ENCODE measurements at regions not wholly inside any gene's neighbourhood (a gene's known extent, or its start where the extent isn't known, plus 50 kb on each side); places are given as distances from the start of the nearest gene placed in this dataset.

DNA sequence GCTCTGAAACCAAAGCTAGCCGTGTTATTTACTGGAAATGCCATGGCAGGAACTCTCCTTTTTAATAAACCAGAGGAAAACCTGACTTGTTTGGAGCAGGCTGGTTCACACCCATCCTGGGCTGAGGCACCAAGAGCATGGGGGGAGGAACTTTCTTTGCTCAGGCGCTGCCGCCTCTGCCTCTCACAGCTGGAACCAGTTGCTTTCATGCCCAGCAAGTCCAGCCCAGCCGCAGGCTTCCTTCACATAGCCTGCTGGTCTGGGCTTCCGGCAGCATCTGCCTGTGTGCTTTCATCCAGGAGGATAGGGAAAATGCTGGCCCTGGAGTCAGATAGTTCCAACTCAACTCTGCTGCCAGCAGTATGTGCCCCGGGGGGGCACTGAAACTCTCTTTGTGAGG lies 88.1 kb upstream of the ASIC2 start:
- H2AFZ ChIP-seq (ENCODE audit: low read depth, low read length) = no peak overlapping the region
- no peak overlapping the region for H3K4me3 ChIP-seq (ENCODE audit: low read length)
- H3K79me2 ChIP-seq (ENCODE audit: low read length) = no peaks in the 10 kb centered on the region
- no peaks in the 10 kb centered on the region for H3K9me3 ChIP-seq (ENCODE audit: insufficient read depth, low read length)
- no peaks in the 10 kb centered on the region for H3K36me3 ChIP-seq (replicated peaks; ENCODE audit: low read depth, low read length)
- H3K4me2 ChIP-seq (ENCODE audit: low read length) = no peak overlapping the region
- H3K4me1 ChIP-seq (ENCODE audit: low read length) = no peaks in the 10 kb centered on the region
- H3K9ac ChIP-seq (ENCODE audit: low read length) = no peak overlapping the region
- peaks cover 3% of the 10 kb centered on the region; the same call in 1 of the 2 replicates for H4K20me1 ChIP-seq (ENCODE audit: insufficient read depth, low read length)
- H3K27me3 ChIP-seq (ENCODE audit: low read depth, low read length) = peaks cover 29% of the 10 kb centered on the region
- TF ChIP-seq EZH2phosphoT487 (IDR thresholded peaks at IDR 0.05; ENCODE audit: low read depth) = no peak
- no peak overlapping the region for H3K27ac ChIP-seq (ENCODE audit: low read length)

DNA sequence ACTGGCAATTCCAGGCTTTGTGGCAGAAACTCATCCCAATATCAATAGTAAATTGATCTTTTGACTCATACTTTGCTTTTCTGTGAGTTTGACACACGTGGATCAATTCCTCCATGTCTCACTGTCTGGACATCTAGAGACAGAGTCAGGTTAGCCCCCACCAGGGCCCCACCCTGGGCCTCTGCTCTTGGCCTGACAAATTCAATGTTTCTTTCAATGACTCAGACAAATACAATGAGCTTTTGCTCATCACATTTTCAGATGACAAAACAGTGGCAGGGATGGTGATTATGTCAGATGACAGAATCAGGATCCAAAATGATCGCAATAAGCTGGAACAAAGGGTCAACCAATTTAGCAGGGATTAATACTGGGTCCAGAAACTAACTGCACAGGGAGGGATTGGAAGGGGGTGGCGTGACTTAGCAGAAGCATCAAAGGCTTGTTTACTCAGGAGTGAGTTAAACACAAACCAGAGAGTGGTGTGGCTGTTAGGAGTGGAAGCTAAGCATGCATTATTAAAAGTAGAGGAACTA lies 90.5 kb upstream of the ASIC2 start:
- no peak overlapping the region for H3K4me2 ChIP-seq (ENCODE audit: low read length)
- H3K4me3 ChIP-seq (ENCODE audit: low read length) = no peak overlapping the region
- no peak overlapping the region for H3K9ac ChIP-seq (ENCODE audit: low read length)
- no peak overlapping the region for H3K27ac ChIP-seq (ENCODE audit: low read length)
- H3K4me1 ChIP-seq (ENCODE audit: low read length) = no peaks in the 10 kb centered on the region
- H4K20me1 ChIP-seq (ENCODE audit: insufficient read depth, low read length) = peaks cover 3% of the 10 kb centered on the region; the same call in 1 of the 2 replicates
- H3K27me3 ChIP-seq (ENCODE audit: low read depth, low read length) = peaks cover 33% of the 10 kb centered on the region
- no peaks in the 10 kb centered on the region for H3K9me3 ChIP-seq (ENCODE audit: insufficient read depth, low read length)
- H3K36me3 ChIP-seq (replicated peaks; ENCODE audit: low read depth, low read length) = no peaks in the 10 kb centered on the region
- no peak overlapping the region for H2AFZ ChIP-seq (ENCODE audit: low read depth, low read length)
- no peaks in the 10 kb centered on the region for H3K79me2 ChIP-seq (ENCODE audit: low read length)
- TF ChIP-seq, protein P1, sequence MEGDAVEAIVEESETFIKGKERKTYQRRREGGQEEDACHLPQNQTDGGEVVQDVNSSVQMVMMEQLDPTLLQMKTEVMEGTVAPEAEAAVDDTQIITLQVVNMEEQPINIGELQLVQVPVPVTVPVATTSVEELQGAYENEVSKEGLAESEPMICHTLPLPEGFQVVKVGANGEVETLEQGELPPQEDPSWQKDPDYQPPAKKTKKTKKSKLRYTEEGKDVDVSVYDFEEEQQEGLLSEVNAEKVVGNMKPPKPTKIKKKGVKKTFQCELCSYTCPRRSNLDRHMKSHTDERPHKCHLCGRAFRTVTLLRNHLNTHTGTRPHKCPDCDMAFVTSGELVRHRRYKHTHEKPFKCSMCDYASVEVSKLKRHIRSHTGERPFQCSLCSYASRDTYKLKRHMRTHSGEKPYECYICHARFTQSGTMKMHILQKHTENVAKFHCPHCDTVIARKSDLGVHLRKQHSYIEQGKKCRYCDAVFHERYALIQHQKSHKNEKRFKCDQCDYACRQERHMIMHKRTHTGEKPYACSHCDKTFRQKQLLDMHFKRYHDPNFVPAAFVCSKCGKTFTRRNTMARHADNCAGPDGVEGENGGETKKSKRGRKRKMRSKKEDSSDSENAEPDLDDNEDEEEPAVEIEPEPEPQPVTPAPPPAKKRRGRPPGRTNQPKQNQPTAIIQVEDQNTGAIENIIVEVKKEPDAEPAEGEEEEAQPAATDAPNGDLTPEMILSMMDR (IDR thresholded peaks at IDR 0.05; ENCODE audit: low read depth, low read length) = no peak
- no peak for TF ChIP-seq EZH2phosphoT487 (IDR thresholded peaks at IDR 0.05; ENCODE audit: low read depth)

DNA sequence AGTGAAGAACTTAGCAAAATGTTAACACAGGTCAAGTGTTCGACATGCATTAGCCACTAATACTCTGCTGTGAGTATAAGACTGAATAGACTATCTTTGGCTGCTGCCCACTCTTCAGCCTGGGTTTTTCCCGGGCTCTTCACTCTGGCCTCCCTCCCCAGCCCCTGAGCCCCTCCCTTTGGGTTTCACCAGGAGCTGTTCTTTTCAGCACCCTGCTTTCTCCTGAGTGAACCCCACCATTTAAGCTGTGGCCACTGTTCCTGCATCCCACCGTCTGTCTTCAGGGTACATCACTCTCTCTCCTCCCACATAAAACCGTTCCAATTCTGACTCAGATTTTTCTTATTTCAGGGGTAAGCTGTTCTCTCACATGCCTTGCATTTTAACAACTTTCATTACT lies 92.0 kb upstream of the ASIC2 start:
- Histone ChIP-seq H3K27ac (ENCODE audit: low read length) (no peak overlapping the region), H3K9me3 (ENCODE audit: insufficient read depth, low read length) (no peaks in the 10 kb centered on the region), H2AFZ (ENCODE audit: low read depth, low read length) (no peak overlapping the region), H3K27me3 (ENCODE audit: low read depth, low read length) (peaks cover 33% of the 10 kb centered on the region), H3K4me3 (ENCODE audit: low read length) (no peak overlapping the region), H4K20me1 (ENCODE audit: insufficient read depth, low read length) (peaks cover 3% of the 10 kb centered on the region; the same call in 1 of the 2 replicates), H3K9ac (ENCODE audit: low read length) (no peak overlapping the region), H3K79me2 (ENCODE audit: low read length) (no peaks in the 10 kb centered on the region), H3K4me2 (ENCODE audit: low read length) (no peak overlapping the region), H3K4me1 (ENCODE audit: low read length) (no peaks in the 10 kb centered on the region), H3K36me3 (replicated peaks; ENCODE audit: low read depth, low read length) (no peaks in the 10 kb centered on the region)
- TF ChIP-seq, protein P1 (IDR thresholded peaks at IDR 0.05; ENCODE audit: low read depth, low read length) = no peak
- TF ChIP-seq EZH2phosphoT487 (IDR thresholded peaks at IDR 0.05; ENCODE audit: low read depth) = no peak

DNA sequence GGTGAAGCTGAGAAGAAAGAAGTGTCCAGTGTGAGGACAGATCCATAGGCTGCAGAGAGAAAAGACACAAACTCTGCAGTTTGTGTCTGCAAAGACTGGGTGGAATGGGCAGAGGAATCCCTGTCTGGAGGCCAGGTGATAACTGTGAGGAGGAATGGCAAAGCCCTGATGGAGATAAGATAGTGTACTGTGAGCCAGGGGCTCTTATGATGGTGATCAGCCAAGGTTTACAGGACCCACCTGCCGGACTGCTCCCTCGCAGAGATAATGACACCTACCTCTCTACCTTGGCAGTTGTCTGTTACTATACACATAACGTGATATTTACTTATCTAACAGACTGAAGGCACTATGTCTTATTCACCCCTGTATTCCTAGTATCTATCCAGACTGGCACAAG lies 92.6 kb upstream of the ASIC2 start:
- no peak overlapping the region for H3K9ac ChIP-seq (ENCODE audit: low read length)
- H3K4me1 ChIP-seq (ENCODE audit: low read length) = no peaks in the 10 kb centered on the region
- peaks cover 31% of the 10 kb centered on the region for H3K27me3 ChIP-seq (ENCODE audit: low read depth, low read length)
- no peak overlapping the region for H3K27ac ChIP-seq (ENCODE audit: low read length)
- H4K20me1 ChIP-seq (ENCODE audit: insufficient read depth, low read length) = peaks cover 3% of the 10 kb centered on the region; the same call in 1 of the 2 replicates
- TF ChIP-seq EZH2phosphoT487 (IDR thresholded peaks at IDR 0.05; ENCODE audit: low read depth) = no peak
- TF ChIP-seq, protein P1 (IDR thresholded peaks at IDR 0.05; ENCODE audit: low read depth, low read length) = no peak
- no peaks in the 10 kb centered on the region for H3K79me2 ChIP-seq (ENCODE audit: low read length)
- no peaks in the 10 kb centered on the region for H3K9me3 ChIP-seq (ENCODE audit: insufficient read depth, low read length)
- H2AFZ ChIP-seq (ENCODE audit: low read depth, low read length) = no peak overlapping the region
- H3K4me3 ChIP-seq (ENCODE audit: low read length) = no peak overlapping the region
- no peak overlapping the region for H3K4me2 ChIP-seq (ENCODE audit: low read length)
- no peaks in the 10 kb centered on the region for H3K36me3 ChIP-seq (replicated peaks; ENCODE audit: low read depth, low read length)

Measured in OCI-LY3 (cell line).